Colonic mucosa (tissue), 4 donors: ENCODE measurements at regions not wholly inside any gene's neighbourhood (a gene's known extent, or its start where the extent isn't known, plus 50 kb on each side); places are given as distances from the start of the nearest gene placed in this dataset.

ENCODE experiments used
- DNase-seq: peaks from one replicate; pipeline ENCODE4 v3.0.0-alpha.2; 2020
- H3K27ac ChIP-seq: fragments of 200-600 bp; one replicate; pipeline ENCODE4 v1.8.0; 2021
- H3K27me3 ChIP-seq: fragments of 200-600 bp; one replicate; pipeline ENCODE4 v1.8.0; 2021
- H3K36me3 ChIP-seq: fragments of 200-600 bp; one replicate; pipeline ENCODE4 v1.8.0; 2021
- H3K4me1 ChIP-seq: fragments of 200-600 bp; one replicate; pipeline ENCODE4 v1.8.0; 2021; ENCODE audit warnings: mild to moderate bottlenecking
- H3K4me3 ChIP-seq: fragments of 200-600 bp; one replicate; pipeline ENCODE4 v1.8.0; 2021
- H3K9ac ChIP-seq, 2 donors: one replicate each; pipeline ENCODE4 v1.7.0; 2013; ENCODE audit warnings: control low read depth in 2 of 2, low read depth in 2 of 2, low read length in 2 of 2
- H3K9me3 ChIP-seq: fragments of 200-600 bp; one replicate; pipeline ENCODE4 v1.8.0; 2021
- CTCF ChIP-seq: fragments of 200-600 bp; IDR thresholded peaks from one replicate; pipeline ENCODE4 v1.8.0; 2022; ENCODE audit warnings: antibody characterized with exemption, mild to moderate bottlenecking
- intact Hi-C: fragments of 100-400 bp; cut with DNase I; formaldehyde crosslinking; loops from one replicate; pipeline ENCODE4 v1.14.1; 2022
- donor health status: healthy.
- donor health status: DM: no; HTN: no; CAD: no.
- donor health status: DM: no; HTN: no; CAD: no.

DNA sequence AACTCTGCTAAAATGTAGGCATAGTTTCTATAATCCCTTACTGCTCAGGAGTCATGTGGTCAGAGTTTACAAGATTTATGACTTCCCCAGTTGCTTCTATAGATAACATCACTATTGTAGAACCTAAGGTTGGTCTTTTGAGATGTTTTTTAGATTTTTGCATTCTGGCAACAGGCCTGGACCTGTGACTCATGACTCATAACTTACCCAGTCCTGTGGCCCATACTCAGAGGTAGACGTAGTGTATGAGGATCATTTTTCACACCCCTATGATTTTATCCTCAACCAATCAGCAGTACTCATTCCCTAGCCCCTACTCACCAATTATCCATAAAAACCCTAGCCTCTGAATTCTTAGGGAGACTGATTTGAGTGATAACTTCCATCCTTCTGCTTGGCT lies 384.4 kb upstream of the DDI1 start:
- Histone ChIP-seq H3K27ac (no peak overlapping the region), H3K4me1 (no peaks in the 10 kb centered on the region), H3K27me3 (no peaks in the 10 kb centered on the region), H3K36me3 (no peaks in the 10 kb centered on the region), H3K9ac (no peak overlapping the region), H3K9me3 (no peaks in the 10 kb centered on the region), H3K4me3 (no peak overlapping the region)
- no peak for TF ChIP-seq CTCF
- no peak for DNase-seq
- intact Hi-C loops: no loop called here

- no peaks in the 10 kb centered on the region for H3K4me1 ChIP-seq
- no peak overlapping the region for H3K9ac ChIP-seq
- no peaks in the 10 kb centered on the region for H3K36me3 ChIP-seq
- no peak overlapping the region for H3K4me3 ChIP-seq
- intact Hi-C loops: no loop called here
- no peak for DNase-seq
- no peak overlapping the region for H3K27ac ChIP-seq
- no peaks in the 10 kb centered on the region for H3K9me3 ChIP-seq
- no peak for TF ChIP-seq CTCF
- no peaks in the 10 kb centered on the region for H3K27me3 ChIP-seq
These were observed 380.1 kb upstream of the DDI1 start for GRCh38 chr11:103656382-103656781.

GRCh38 chr11:103659206-103659618 lies 377.2 kb upstream of the DDI1 start:
- no peak for TF ChIP-seq CTCF
- H3K4me3 ChIP-seq: no peak overlapping the region
- no peaks in the 10 kb centered on the region for H3K4me1 ChIP-seq
- no peaks in the 10 kb centered on the region for H3K9me3 ChIP-seq
- no peaks in the 10 kb centered on the region for H3K27me3 ChIP-seq
- H3K36me3 ChIP-seq: no peaks in the 10 kb centered on the region
- no peak overlapping the region for H3K9ac ChIP-seq
- intact Hi-C loops: no loop called here
- no peak for DNase-seq
- H3K27ac ChIP-seq: no peak overlapping the region

- no peaks in the 10 kb centered on the region for H3K4me1 ChIP-seq
- H3K9ac ChIP-seq: no peak overlapping the region
- intact Hi-C loops: no loop called here
- TF ChIP-seq CTCF: no peak
- no peak for DNase-seq
- no peaks in the 10 kb centered on the region for H3K27me3 ChIP-seq
- H3K9me3 ChIP-seq: no peaks in the 10 kb centered on the region
- no peak overlapping the region for H3K4me3 ChIP-seq
- H3K27ac ChIP-seq: no peak overlapping the region
- H3K36me3 ChIP-seq: no peaks in the 10 kb centered on the region
These were observed 376.7 kb upstream of the DDI1 start for GRCh38 chr11:103659743-103660142.

GRCh38 chr11:103661185-103661584 lies 375.3 kb upstream of the DDI1 start:
- no peaks in the 10 kb centered on the region for H3K36me3 ChIP-seq
- DNase-seq: no peak
- intact Hi-C loops: no loop called here
- H3K4me3 ChIP-seq: no peak overlapping the region
- no peak overlapping the region for H3K9ac ChIP-seq
- no peak overlapping the region for H3K27ac ChIP-seq
- H3K4me1 ChIP-seq: no peaks in the 10 kb centered on the region
- no peaks in the 10 kb centered on the region for H3K27me3 ChIP-seq
- no peaks in the 10 kb centered on the region for H3K9me3 ChIP-seq
- TF ChIP-seq CTCF: no peak

DNA sequence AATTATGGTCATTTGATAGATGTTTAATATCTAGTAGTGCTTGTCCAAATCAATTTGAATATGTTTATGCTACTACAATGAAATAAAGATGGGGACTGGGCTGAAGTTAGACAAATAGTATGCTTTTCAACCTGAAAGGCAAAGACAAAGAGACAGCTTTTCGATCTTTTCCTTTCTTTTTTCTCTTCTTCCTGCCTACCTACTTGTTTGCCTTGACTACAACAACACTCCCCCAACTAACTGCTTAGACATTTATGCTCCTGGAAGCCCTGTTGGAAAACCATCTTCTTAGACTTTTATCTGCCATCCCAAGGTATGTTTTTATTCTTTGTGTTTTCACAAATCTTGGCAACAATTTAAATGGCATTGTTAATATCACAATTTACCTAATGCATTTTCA lies 374.4 kb upstream of the DDI1 start:
- no peak for DNase-seq
- Histone ChIP-seq H3K9me3 (no peaks in the 10 kb centered on the region), H3K36me3 (no peaks in the 10 kb centered on the region), H3K4me3 (no peak overlapping the region), H3K27ac (no peak overlapping the region), H3K27me3 (no peaks in the 10 kb centered on the region), H3K4me1 (no peaks in the 10 kb centered on the region), H3K9ac (no peak overlapping the region)
- intact Hi-C loops: no loop called here
- TF ChIP-seq CTCF: no peak
